ENCODE measurements at regions not wholly inside any gene's neighbourhood (a gene's known extent, or its start where the extent isn't known, plus 50 kb on each side); places are given as distances from the start of the nearest gene placed in this dataset.

GRCh38 chr14:59067127-59067894, 121.2 kb upstream of the DAAM1 start:
- Histone ChIP-seq H3K4me1 (ENCODE audit: control insufficient read depth in 2 of 3, insufficient read depth in 2 of 3, low read depth in 1 of 3, low read length in 3 of 3) (peaks cover 0 to 2% (median 0%) of the 10 kb centered on the region in 3 donors), H3K36me3 (ENCODE audit: control insufficient read depth in 2 of 3, insufficient read depth in 3 of 3, low read length in 3 of 3) (no peaks in the 10 kb centered on the region), H3K27ac (ENCODE audit: low read depth in 2 of 2, low read length in 2 of 2) (no peak overlapping the region), H3K9ac (ENCODE audit: low read length in 3 of 3) (no peak overlapping the region), H3K4me3 (ENCODE audit: low read length in 3 of 3) (no peak overlapping the region), H3K9me3 (ENCODE audit: control insufficient read depth in 2 of 3, insufficient read depth in 1 of 3, low read length in 3 of 3) (peaks cover 0 to 8% (median 2%) of the 10 kb centered on the region in 3 donors), H3K27me3 (ENCODE audit: control insufficient read depth, insufficient read depth, low read length) (no peaks in the 10 kb centered on the region)
- peak in 1 of 5 donors; percentile 25 for DNase-seq
- intact Hi-C loops (cut with DNase I): loop anchor here (10.0 kb wide), 1 partner anchor 563 kb away; no protein-coding TSS in a partner anchor
- TF ChIP-seq, protein P1, sequence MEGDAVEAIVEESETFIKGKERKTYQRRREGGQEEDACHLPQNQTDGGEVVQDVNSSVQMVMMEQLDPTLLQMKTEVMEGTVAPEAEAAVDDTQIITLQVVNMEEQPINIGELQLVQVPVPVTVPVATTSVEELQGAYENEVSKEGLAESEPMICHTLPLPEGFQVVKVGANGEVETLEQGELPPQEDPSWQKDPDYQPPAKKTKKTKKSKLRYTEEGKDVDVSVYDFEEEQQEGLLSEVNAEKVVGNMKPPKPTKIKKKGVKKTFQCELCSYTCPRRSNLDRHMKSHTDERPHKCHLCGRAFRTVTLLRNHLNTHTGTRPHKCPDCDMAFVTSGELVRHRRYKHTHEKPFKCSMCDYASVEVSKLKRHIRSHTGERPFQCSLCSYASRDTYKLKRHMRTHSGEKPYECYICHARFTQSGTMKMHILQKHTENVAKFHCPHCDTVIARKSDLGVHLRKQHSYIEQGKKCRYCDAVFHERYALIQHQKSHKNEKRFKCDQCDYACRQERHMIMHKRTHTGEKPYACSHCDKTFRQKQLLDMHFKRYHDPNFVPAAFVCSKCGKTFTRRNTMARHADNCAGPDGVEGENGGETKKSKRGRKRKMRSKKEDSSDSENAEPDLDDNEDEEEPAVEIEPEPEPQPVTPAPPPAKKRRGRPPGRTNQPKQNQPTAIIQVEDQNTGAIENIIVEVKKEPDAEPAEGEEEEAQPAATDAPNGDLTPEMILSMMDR (IDR thresholded peaks at IDR 0.05; ENCODE audit: borderline replicate concordance, extremely low read depth, insufficient read depth): no peak
- no peak for FAIRE-seq

DNA sequence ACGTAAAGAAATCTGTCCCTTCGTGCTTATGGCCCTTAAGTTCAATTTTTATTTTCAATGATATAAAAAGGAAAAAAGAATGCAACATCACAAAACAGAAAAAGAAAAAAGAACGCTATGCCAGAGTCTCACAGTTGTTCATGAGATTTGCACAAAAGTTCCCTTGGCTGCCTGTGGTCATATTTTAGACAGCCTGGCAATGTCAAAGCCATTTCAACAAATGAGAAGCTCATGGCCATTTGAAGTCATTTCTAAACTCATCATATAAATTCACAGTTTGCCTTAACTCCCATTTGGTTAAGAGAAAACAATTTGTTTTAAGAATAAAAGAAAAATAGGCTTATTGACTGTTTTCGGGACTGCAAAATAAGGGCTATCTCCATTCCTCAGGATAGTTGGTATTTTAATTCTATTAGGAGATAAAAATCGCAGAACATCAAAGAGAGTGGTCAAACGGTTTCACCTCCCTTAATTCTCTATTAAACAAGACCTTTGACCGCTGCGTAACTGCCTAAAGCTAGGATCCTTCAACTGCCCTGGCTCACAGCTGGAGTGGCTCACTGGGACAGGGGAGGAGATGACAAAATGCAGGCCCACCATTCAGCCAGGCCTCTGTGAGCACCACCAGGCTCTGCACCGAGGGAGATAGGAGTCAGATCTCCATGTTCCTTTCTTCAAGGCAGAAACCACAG, 119.2 kb upstream of the DAAM1 start:
- no peak overlapping the region for H3K4me3 ChIP-seq (ENCODE audit: low read length in 3 of 3)
- no peaks in the 10 kb centered on the region for H3K27me3 ChIP-seq (ENCODE audit: control insufficient read depth, insufficient read depth, low read length)
- DNase-seq (peak in 3 of 5 donors; percentile 53 to 86 (median 73)), FAIRE-seq (no peak)
- H3K36me3 ChIP-seq (ENCODE audit: control insufficient read depth in 2 of 3, insufficient read depth in 3 of 3, low read length in 3 of 3): no peaks in the 10 kb centered on the region
- no peak overlapping the region for H3K9ac ChIP-seq (ENCODE audit: low read length in 3 of 3)
- no peaks in the 10 kb centered on the region for H3K9me3 ChIP-seq (ENCODE audit: control insufficient read depth in 2 of 3, insufficient read depth in 1 of 3, low read length in 3 of 3)
- no peak overlapping the region for H3K27ac ChIP-seq (ENCODE audit: low read depth in 2 of 2, low read length in 2 of 2)
- TF ChIP-seq, protein P1 (IDR thresholded peaks at IDR 0.05; ENCODE audit: borderline replicate concordance, extremely low read depth, insufficient read depth): no peak
- intact Hi-C loops (cut with DNase I): loop anchor here (10.0 kb wide), 1 partner anchor 565 kb away; no protein-coding TSS in a partner anchor
- H3K4me1 ChIP-seq (ENCODE audit: control insufficient read depth in 2 of 3, insufficient read depth in 2 of 3, low read depth in 1 of 3, low read length in 3 of 3): peaks cover 0 to 2% (median 0%) of the 10 kb centered on the region in 3 donors

- H3K27me3 ChIP-seq (ENCODE audit: control insufficient read depth, insufficient read depth, low read length): no peaks in the 10 kb centered on the region
- no peak overlapping the region for H3K27ac ChIP-seq (ENCODE audit: low read depth in 2 of 2, low read length in 2 of 2)
- H3K4me3 ChIP-seq (ENCODE audit: low read length in 3 of 3): no peak overlapping the region
- no peak overlapping the region for H3K9ac ChIP-seq (ENCODE audit: low read length in 3 of 3)
- intact Hi-C loops (cut with DNase I): no loop called here
- H3K9me3 ChIP-seq (ENCODE audit: control insufficient read depth in 2 of 3, insufficient read depth in 1 of 3, low read length in 3 of 3): no peaks in the 10 kb centered on the region
- no peaks in the 10 kb centered on the region for H3K4me1 ChIP-seq (ENCODE audit: control insufficient read depth in 2 of 3, insufficient read depth in 2 of 3, low read depth in 1 of 3, low read length in 3 of 3)
- FAIRE-seq (no peak), DNase-seq (no peak)
- TF ChIP-seq, protein P1 (IDR thresholded peaks at IDR 0.05; ENCODE audit: borderline replicate concordance, extremely low read depth, insufficient read depth): no peak
- no peaks in the 10 kb centered on the region for H3K36me3 ChIP-seq (ENCODE audit: control insufficient read depth in 2 of 3, insufficient read depth in 3 of 3, low read length in 3 of 3)
Measured at GRCh38 chr14:59075506-59075905, 113.0 kb upstream of the DAAM1 start.

All from kidney (tissue), 13 donors.